ENCODE measurements at regions not wholly inside any gene's neighbourhood (a gene's known extent, or its start where the extent isn't known, plus 50 kb on each side); places are given as distances from the start of the nearest gene placed in this dataset.

GRCh38 chr2:64708829-64709228 is 55.1 kb upstream of the SERTAD2 start:
- TF ChIP-seq YY1 (IDR thresholded peaks at IDR 0.05) (no peak), SP1 (IDR thresholded peaks at IDR 0.05) (no peak), CTCF (IDR thresholded peaks at IDR 0.05; ENCODE audit: low read depth, low read length, missing input control) (no peak), GABPA (IDR thresholded peaks at IDR 0.05 in 1 of 2, conservative IDR thresholded peaks at IDR 0.05 in 1 of 2) (no peak)

Data from liver (tissue), 3 donors.